ENCODE measurements at regions not wholly inside any gene's neighbourhood (a gene's known extent, or its start where the extent isn't known, plus 50 kb on each side); places are given as distances from the start of the nearest gene placed in this dataset.
"Not testable (repeated sequence)": the region's sequence is repeated elsewhere in the genome, so short reads cannot be mapped to it uniquely, and the experiment has no call there.

- peak; percentile 14 for DNase-seq
These were observed 266.1 kb downstream of the CGGBP1 start, which contains the start of gene HTR1F for GRCh38 chr3:87792534-87793336. TSS of gene HTR1F (plus strand) at chr3:87792706.

- peak; percentile 8 for DNase-seq
These were observed 266.6 kb downstream of the CGGBP1 start for GRCh38 chr3:87792198-87792533.

GRCh38 chr3:87791248-87792027, 267.4 kb downstream of the CGGBP1 start:
- no peak for DNase-seq

GRCh38 chr3:87789049-87789448, 269.8 kb downstream of the CGGBP1 start:
- not testable (repeated sequence) for DNase-seq

- DNase-seq = no peak
These were observed 270.3 kb downstream of the CGGBP1 start for GRCh38 chr3:87788516-87788915.

GRCh38 chr3:87780811-87781210, 278.0 kb downstream of the CGGBP1 start:
- DNase-seq = no peak

- DNase-seq = no peak
These were observed 279.9 kb downstream of the CGGBP1 start for GRCh38 chr3:87778876-87779275.

GRCh38 chr3:87771337-87772192, 287.2 kb downstream of the CGGBP1 start:
- peak; percentile 21 for DNase-seq

GRCh38 chr3:87766721-87767120, 292.1 kb downstream of the CGGBP1 start:
- no peak for DNase-seq

- DNase-seq = no peak
These were observed 293.5 kb downstream of the CGGBP1 start for GRCh38 chr3:87765256-87765655.

- DNase-seq = no peak
These were observed 297.0 kb downstream of the CGGBP1 start for GRCh38 chr3:87761795-87762194.

GRCh38 chr3:87761341-87761740, 297.5 kb downstream of the CGGBP1 start:
- no peak for DNase-seq

GRCh38 chr3:87756616-87757015, 302.2 kb downstream of the CGGBP1 start:
- no peak for DNase-seq

- no peak for DNase-seq
These were observed 303.0 kb downstream of the CGGBP1 start for GRCh38 chr3:87755852-87756251.

GRCh38 chr3:87742250-87742649, 316.6 kb downstream of the CGGBP1 start:
- no peak for DNase-seq

- not testable (repeated sequence) for DNase-seq
These were observed 317.9 kb downstream of the CGGBP1 start for GRCh38 chr3:87740894-87741293.

GRCh38 chr3:87737817-87738216, 321.0 kb downstream of the CGGBP1 start:
- not testable (repeated sequence) for DNase-seq

- DNase-seq = no peak
These were observed 325.0 kb downstream of the CGGBP1 start for GRCh38 chr3:87733671-87734367.

- no peak for DNase-seq
These were observed 326.5 kb downstream of the CGGBP1 start for GRCh38 chr3:87732294-87732693.

- DNase-seq = no peak
These were observed 331.0 kb downstream of the CGGBP1 start for GRCh38 chr3:87727783-87728182.

- DNase-seq = no peak
These were observed 339.7 kb downstream of the CGGBP1 start for GRCh38 chr3:87719060-87719459.

- no peak for DNase-seq
These were observed 348.3 kb downstream of the CGGBP1 start for GRCh38 chr3:87710511-87710910.

- no peak for DNase-seq
These were observed 348.8 kb downstream of the CGGBP1 start for GRCh38 chr3:87710028-87710427.
